Lung (tissue), 11 donors: ENCODE measurements at regions not wholly inside any gene's neighbourhood (a gene's known extent, or its start where the extent isn't known, plus 50 kb on each side); places are given as distances from the start of the nearest gene placed in this dataset.
"Not testable (repeated sequence)": the region's sequence is repeated elsewhere in the genome, so short reads cannot be mapped to it uniquely, and the experiment has no call there.

Experiments
- ATAC-seq: fragments of 200-7000 bp; cut with Tn5 transposase; one replicate; pipeline ENCODE4 v1.9.1; 2020; ENCODE audit warnings: moderate number of reproducible peaks; ENCODE audit not compliant: insufficient read depth, low FRiP score
- DNase-seq, 3 donors: peaks; one replicate each; pipeline ENCODE4 v3.0.0-alpha.2; 2013 to 2017
- H3K27ac ChIP-seq, 2 donors: one replicate each; pipeline ENCODE4 v1.5.1; 2013; ENCODE audit warnings: mild to moderate bottlenecking in 2 of 2, moderate library complexity in 2 of 2, control low read depth in 1 of 2, inconsistent platforms in 1 of 2, low read depth in 1 of 2, low read length in 1 of 2
- H3K27me3 ChIP-seq, 3 donors: one replicate each; pipeline ENCODE4 v1.5.1; 2013; ENCODE audit warnings: low read length in 2 of 3; ENCODE audit not compliant: control insufficient read depth in 3 of 3, insufficient read depth in 3 of 3
- H3K36me3 ChIP-seq, 4 donors: one replicate each; pipeline ENCODE4 v1.5.1; 2013; ENCODE audit warnings: low read length in 4 of 4, mild to moderate bottlenecking in 1 of 4, moderate library complexity in 1 of 4; ENCODE audit not compliant: control insufficient read depth in 4 of 4, insufficient read depth in 4 of 4
- H3K4me1 ChIP-seq, 5 donors: one replicate each; pipeline ENCODE4 v1.5.1; 2013; ENCODE audit warnings: low read length in 5 of 5, mild to moderate bottlenecking in 2 of 5, moderate library complexity in 1 of 5; ENCODE audit not compliant: control insufficient read depth in 5 of 5, insufficient read depth in 5 of 5
- H3K4me3 ChIP-seq: one replicate; pipeline ENCODE4 v1.5.1; 2013; ENCODE audit warnings: mild to moderate bottlenecking, control low read depth, moderate library complexity
- H3K9ac ChIP-seq, 2 donors: one replicate each; pipeline ENCODE4 v1.5.1; 2013; ENCODE audit warnings: low read length in 2 of 2, control low read depth in 1 of 2; ENCODE audit not compliant: insufficient read depth in 1 of 2
- H3K9me3 ChIP-seq, 4 donors: one replicate each; pipeline ENCODE4 v1.5.1; 2013; ENCODE audit warnings: low read length in 3 of 4, mild to moderate bottlenecking in 1 of 4, moderate library complexity in 1 of 4; ENCODE audit not compliant: control insufficient read depth in 4 of 4, insufficient read depth in 3 of 4
- WGBS, 2 donors: extraction: QIAGEN DNeasy Blood & Tissue Kit; methylation state at CpG; one replicate each; pipeline ENCODE4 v1.1.7; 2013; 5-methylcytosine and 5-hydroxymethylcytosine counted together
- TF ChIP-seq, protein P1 (sequence below): IDR thresholded peaks from 2 replicates; pipeline ENCODE4 v1.5.1; 2012; ENCODE audit warnings: mild to moderate bottlenecking; ENCODE audit errors: control extremely low read depth, extremely low read depth
- donor health status: control.
- donor health status: control.
- donor health status: Bipolar disorder and iron deficiency.
- donor health status: healthy.
- donor health status: DM: yes; HTN: yes; CAD: no.

DNA sequence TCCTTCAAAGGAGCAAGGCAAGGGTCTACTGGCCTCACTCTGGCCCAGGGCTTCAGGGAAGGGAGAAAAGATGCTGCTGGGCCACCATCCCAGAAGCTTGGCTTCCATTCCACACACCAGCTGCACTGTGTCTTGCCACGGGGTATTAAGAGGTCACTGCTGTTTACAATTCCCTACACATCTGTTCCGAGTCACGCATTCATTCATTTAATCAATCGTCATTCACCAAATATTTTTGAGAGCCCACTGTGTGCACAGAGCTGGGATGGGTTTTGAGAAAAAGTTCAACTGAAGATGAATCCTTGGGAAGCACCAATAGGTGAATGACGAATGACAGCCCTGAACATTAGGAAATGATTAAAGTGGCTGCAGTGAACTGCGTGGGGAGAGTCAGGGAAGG, 101.7 kb downstream of the NAV1 start:
- Histone ChIP-seq H3K4me1 (peaks cover 8 to 30% (median 19%) of the 10 kb centered on the region in 5 donors), H3K4me3 (no peak overlapping the region), H3K36me3 (peaks cover 0 to 5% (median 0%) of the 10 kb centered on the region in 4 donors), H3K9me3 (no peaks in the 10 kb centered on the region), H3K9ac (no peak overlapping the region), H3K27me3 (no peaks in the 10 kb centered on the region), H3K27ac (no peak overlapping the region)
- TF ChIP-seq, protein P1, sequence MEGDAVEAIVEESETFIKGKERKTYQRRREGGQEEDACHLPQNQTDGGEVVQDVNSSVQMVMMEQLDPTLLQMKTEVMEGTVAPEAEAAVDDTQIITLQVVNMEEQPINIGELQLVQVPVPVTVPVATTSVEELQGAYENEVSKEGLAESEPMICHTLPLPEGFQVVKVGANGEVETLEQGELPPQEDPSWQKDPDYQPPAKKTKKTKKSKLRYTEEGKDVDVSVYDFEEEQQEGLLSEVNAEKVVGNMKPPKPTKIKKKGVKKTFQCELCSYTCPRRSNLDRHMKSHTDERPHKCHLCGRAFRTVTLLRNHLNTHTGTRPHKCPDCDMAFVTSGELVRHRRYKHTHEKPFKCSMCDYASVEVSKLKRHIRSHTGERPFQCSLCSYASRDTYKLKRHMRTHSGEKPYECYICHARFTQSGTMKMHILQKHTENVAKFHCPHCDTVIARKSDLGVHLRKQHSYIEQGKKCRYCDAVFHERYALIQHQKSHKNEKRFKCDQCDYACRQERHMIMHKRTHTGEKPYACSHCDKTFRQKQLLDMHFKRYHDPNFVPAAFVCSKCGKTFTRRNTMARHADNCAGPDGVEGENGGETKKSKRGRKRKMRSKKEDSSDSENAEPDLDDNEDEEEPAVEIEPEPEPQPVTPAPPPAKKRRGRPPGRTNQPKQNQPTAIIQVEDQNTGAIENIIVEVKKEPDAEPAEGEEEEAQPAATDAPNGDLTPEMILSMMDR: no peak
- 80 to 87% methylated on average over 6 of the region's 6 CpGs for WGBS, 2 donors
- peak; percentile 60 for ATAC-seq
- DNase-seq: peak; percentile 87 to 94 (median 93)

- Histone ChIP-seq H3K9me3 (no peaks in the 10 kb centered on the region), H3K36me3 (peaks cover 0 to 5% (median 0%) of the 10 kb centered on the region in 4 donors), H3K27ac (no peak overlapping the region), H3K4me1 (peaks cover 7 to 19% (median 13%) of the 10 kb centered on the region in 5 donors), H3K4me3 (no peak overlapping the region), H3K9ac (no peak overlapping the region), H3K27me3 (no peaks in the 10 kb centered on the region)
- no peak for DNase-seq
- TF ChIP-seq, protein P1: no peak
- WGBS, 2 donors: 82 to 85% methylated on average over 4 of the region's 4 CpGs
- ATAC-seq: no peak
These were observed 102.8 kb downstream of the NAV1 start for GRCh38 chr1:201641524-201642253.

DNA sequence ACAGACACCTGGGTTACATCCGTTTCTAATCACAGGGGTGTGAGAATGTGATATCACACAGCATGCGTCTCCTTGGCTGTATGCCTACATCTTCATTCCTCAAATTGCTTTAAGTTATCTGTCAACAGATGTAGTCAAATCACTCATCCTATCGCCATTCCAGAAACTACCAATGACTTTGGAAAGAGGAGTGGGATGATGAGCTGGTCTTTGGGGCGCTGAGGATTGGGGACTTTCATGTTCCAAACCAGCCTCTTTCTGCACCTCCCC, 104.8 kb downstream of the NAV1 start:
- TF ChIP-seq, protein P1: no peak
- no peaks in the 10 kb centered on the region for H3K27me3 ChIP-seq
- 80 to 94% methylated on average over 4 of the region's 4 CpGs for WGBS, 2 donors
- peaks cover 0 to 5% (median 0%) of the 10 kb centered on the region in 4 donors for H3K36me3 ChIP-seq
- H3K9me3 ChIP-seq: no peaks in the 10 kb centered on the region
- peaks cover 3 to 25% (median 14%) of the 10 kb centered on the region in 5 donors for H3K4me1 ChIP-seq
- no peak overlapping the region for H3K27ac ChIP-seq
- no peak overlapping the region for H3K9ac ChIP-seq
- ATAC-seq: no peak
- no peak overlapping the region for H3K4me3 ChIP-seq
- DNase-seq: no peak

- Histone ChIP-seq H3K4me3 (no peak overlapping the region), H3K9me3 (no peaks in the 10 kb centered on the region), H3K4me1 (peaks cover 3 to 28% (median 14%) of the 10 kb centered on the region in 5 donors), H3K9ac (no peak overlapping the region), H3K36me3 (peaks cover 0 to 4% (median 0%) of the 10 kb centered on the region in 4 donors), H3K27ac (no peak overlapping the region), H3K27me3 (peaks cover 0 to 2% (median 0%) of the 10 kb centered on the region in 3 donors)
- ATAC-seq: no peak
- TF ChIP-seq, protein P1: no peak
- 79 to 85% methylated on average over 2 of the region's 2 CpGs for WGBS, 2 donors
- DNase-seq: no peak
These were observed 105.3 kb downstream of the NAV1 start for GRCh38 chr1:201644197-201644596.

GRCh38 chr1:201645000-201645399, 106.1 kb downstream of the NAV1 start:
- H3K27ac ChIP-seq, H3K9me3 ChIP-seq, DNase-seq, H3K27me3 ChIP-seq, H3K9ac ChIP-seq, H3K36me3 ChIP-seq, ATAC-seq, H3K4me3 ChIP-seq: not testable (repeated sequence)
- H3K4me1 ChIP-seq: peaks cover 3 to 28% (median 12%) of the 10 kb centered on the region in 5 donors
- WGBS, 2 donors: 91 to 98% methylated on average over 4 of the region's 6 CpGs
